ENCODE measurements at regions not wholly inside any gene's neighbourhood (a gene's known extent, or its start where the extent isn't known, plus 50 kb on each side); places are given as distances from the start of the nearest gene placed in this dataset.

DNA sequence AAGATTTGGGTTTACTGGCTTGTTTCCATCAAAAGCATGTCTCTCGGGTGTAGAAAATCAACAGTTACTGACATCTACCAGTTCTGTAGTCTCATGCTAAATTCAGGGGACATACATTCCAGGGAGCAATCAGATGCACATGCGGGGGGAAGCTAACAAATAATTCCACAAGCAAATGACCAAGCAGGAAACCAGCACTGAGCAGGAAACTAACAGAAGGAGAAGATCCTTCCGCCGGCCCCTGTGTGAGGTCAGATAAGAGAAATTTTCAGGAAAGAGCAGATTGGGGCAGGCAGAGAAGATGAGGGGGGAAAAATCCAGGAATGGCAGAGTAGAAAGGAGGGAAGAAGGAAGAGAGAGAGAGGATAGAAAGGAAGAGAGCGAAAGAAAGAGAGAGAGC, 127.6 kb upstream of the TMCC3 start:
- no peak for DNase-seq

DNA sequence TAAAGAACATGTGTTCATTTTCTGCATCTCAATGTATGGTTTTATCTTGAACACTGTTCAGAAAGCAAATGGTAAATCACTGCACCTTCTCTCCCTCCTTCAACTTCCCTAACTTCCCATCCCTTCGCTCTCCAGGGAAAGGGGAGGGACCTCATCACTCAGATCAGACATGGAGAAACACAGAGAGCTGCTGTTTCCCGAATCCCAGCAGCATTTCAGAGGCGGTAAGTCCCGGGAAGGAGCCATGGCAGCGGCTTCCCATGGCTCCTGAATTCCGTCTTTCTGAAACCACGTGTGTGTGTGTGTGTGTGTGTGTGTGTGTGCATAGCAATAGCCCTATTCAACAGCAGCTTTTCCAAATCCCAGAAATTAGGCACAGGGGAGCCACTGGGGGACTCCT, 125.4 kb upstream of the TMCC3 start:
- DNase-seq: no peak

DNA sequence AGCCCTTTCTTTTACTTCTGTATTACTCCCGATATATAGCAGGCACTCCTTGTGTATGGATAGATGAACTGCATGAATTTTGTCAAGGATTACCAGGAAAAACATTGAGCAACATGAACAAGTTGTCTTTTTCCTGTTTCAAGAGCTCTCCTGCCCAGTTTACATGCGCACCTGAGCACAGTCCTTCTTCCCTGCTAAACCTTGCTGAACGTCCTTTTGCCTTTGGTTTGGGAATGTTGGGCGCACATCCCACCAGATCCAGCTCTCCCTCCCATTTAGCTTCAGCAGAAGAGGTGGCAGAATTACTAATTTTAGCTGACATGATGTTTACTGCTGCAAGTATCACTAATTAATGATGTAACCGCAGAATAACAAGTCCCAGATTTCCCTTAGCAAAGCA, 121.4 kb upstream of the TMCC3 start:
- no peak for DNase-seq

DNA sequence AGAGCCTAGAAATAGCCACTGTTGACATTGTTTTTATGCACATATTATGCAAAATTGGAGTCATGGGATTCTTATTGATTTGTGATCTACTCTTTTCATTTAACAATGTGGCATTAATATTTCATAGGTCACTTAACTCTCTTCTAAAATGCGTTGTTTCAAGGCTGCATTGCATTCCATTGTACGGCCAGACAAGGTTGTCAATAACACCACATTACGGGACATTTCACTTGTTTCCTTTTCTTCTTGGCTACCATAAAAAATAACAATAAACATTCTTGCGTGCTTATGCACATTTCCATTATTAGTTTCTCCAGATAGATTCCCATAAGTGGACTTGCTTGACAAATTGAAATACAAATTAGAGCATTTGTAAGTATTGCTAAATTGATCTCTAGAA, 120.8 kb upstream of the TMCC3 start:
- no peak for DNase-seq

DNA sequence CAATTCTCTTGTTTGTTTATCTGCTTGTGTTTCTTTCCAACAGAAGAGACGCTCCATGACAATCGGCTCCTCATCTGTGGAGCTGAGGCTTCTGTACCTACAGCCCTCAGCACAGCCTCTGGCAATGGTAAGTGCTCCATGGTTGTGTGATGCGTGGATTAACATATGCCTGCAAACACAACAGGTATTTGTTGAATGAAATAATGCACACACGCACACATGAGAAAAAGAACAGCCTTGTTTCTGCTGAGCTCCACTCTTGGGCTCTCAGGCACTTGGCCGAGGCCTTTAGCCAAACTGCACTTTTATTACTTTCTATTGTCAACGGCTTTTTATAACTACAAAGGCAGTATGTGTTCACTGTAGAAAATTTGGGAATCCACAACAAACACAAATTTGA, 120.4 kb upstream of the TMCC3 start:
- DNase-seq: no peak

DNA sequence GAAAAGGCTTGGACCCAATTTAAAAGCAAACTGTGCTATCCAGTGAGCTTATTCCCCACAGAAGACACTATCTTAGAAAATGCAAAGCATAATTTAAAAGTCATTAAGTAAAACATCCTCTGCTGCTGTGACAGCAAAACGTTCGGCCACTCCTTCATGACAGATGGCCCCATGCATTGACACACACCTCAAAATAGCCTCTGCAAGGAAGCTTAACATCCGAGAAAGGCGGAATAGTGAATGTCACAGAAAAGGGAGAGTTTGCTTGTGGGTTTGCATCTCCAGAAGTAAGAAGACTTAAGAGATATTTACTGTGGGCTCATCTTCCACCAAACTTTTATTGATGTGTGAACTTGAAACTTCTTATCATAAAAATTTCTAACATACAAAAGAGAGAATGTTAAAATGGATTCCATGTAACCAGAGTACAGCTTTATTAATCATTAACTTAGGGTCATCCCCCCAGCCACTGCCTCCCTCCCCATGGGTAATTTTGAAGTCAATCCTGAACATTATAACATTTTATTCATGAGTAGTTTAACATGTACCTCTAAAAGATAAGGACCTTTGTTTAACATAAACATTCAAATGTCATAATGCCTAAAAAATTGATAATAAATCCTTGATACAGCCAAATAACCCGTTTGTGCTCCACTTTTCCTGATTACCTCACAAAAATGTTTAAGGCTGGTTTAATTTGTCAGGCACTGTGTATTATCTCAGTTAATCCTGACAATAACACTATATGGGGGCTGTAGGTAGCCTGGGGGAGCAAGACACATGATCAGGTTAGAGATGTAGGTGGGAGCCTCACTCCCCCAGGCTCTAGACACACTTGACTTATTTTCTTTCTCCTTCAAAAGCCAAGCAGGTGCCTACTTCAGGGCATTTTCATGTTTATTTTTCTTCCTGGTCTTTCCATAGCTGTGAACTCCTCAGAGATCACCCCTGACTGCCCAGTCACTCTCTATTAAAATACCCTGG, 119.7 kb upstream of the TMCC3 start:
- DNase-seq: no peak

DNA sequence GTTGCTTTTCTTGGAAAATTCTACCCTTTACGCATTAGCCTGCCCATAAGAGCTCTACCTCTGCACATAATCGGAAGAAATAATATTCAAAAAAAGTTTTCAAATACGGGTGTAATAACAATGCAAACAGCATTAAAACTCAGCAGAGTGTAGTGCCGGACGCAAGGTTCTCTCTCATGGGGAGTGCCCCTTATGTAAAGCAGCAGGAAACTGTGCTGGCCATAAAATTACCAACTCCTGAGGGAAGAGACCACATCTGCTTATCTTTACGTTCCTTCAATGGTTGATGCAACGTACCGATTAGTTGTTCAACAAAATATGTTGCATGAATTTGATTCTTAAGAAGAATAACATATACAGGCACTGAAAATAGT, 118.7 kb upstream of the TMCC3 start:
- DNase-seq: no peak

DNA sequence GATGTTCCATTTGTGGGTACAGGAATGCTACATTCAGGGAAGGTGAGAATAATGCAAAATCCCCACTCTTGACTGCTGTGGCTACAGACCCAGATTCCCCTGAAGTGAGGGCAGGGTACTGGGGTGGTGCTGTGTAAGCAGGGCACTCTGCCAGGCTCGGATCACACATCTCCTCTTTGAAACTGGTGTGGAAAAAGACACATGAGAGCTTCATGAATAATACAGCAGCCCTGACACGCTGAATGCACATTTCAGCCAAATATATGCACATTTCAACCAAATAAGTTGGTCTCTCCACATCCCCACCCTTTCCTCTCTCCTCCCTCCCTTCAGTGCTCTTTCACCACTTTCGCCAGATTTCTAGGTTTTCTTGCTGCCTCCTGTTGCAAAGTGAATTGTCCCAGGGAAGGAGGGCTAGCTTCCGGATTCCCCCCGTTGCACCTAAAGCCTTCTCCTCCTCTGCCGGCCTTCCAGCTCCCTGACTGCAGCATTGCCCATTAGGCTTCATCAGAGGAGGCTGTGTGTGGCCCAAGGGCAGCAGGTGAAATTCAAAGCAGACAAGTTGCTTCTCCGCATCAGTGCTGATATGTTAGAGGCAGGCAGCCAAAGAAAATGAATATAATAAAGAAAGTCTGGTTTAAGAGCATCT, 118.2 kb upstream of the TMCC3 start:
- no peak for DNase-seq

DNA sequence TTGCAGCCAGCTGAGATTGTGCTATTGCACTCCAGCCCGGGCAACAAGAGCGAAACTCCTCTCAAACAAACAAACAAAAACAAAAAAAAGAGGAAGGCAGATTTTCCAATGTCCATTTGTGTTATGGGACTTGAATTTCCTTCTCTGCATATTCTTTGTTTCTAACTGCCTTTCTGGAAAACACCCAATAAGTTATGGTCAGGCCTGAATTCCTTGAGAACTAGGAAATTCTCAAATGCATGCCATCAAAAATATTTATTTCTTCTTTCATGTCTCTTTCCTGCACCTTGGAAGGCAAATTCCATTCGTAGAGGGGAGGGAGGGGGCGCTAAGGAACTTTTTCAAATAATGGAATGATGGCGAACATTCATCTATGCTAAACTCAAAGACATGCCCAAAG, 117.6 kb upstream of the TMCC3 start:
- DNase-seq: no peak

DNA sequence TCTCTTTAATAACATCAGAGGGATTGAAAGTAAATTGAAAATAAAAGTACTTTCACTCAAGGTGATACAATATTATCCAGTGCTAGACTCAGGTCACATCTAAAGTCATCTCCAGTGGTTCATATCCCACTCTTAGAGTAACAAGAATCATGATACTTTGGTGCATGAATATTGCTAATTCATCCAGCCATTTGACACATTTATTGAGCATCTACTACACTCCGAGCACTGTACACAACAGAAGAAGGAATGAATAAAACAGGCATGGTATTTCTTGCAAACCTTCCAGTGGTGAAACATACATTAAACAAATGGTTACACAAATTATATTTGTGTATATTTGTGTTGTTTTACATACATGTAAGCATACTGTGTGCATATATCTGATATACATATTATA, 116.0 kb upstream of the TMCC3 start:
- DNase-seq: no peak

DNA sequence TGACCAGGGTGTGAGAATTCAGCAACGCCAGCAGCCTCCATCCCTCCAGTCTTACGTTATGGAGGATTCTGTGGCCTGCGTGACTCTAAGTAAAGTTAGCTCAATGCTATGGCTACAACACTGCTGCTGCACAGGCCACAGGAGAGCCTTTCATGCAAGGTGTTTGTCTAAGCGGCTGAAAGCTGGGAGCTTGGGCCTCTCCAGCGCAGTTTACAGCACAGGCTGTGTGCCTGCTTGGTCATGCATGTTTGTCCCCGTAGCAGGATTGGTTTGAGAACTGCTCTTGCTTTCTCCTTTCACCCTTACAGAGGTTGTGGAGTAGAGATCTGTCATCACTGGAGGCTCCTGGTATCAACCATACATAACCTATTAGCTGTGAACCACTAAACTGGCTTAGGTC, 113.1 kb upstream of the TMCC3 start:
- DNase-seq: no peak

DNA sequence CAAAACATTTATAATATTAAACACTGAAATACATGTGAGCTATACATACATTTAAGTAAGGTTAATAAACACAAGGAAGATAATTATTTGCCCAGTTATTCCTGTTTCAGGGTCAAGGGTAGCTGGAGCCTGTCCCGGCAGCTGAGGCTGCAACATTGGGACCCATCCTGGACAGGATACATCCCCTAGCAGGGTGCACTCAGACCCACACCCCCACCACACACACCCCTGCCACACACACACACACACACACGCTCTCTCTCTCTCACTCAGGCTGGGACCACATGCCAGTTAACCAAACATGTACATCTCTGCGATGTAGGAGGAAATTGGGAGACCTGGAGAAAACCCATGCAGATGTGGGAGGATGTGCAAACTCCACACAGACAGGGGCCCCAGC, 112.6 kb upstream of the TMCC3 start:
- no peak for DNase-seq

DNA sequence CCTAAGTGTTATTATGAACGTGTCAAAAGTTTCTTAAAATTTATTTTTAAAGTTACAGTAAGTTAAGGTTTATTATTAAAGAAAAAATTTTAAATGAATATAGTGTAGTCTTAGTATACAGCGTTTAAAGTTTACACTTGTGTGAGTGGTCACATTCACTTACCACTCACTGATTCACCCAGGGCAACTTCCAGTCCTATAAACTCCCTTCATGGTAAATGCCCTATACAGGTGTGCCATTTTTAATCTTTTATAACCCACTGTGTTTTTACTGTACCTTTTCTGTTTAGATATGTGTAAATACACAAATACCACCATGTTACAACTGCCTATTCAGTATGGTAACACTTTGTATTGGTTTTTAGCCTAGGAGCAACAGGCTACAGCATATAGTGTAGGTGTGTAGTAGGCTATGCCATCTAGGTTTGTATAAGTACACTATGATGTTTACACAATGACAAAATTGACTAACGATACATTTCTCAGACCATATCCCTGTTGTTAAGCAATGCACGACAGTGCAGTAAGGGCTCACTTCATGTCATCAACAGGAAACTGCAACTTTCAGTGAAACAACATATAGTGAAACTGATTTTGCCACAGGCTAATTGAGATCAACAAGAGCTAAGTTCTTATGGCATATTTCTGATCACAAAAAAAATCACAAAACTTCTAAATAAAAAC, 112.0 kb upstream of the TMCC3 start:
- peak; percentile 26 for DNase-seq

DNA sequence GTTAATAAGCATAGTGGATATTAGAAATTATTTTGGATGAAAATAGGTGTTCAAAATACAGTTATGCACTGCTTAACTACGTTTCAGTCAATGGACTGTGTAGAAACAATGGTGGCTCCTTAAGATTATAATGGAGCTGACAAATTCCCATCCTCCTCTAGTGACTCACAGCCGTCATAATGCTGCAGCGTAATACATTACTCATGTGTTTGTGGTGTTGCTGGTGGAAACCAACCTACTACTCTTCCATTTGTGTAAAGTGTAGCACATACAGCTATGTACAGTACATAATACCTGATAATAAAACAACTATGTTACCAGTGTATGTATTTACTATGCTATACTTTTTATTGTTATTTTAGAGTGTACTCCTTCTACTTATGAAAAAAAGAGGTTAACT, 111.2 kb upstream of the TMCC3 start:
- DNase-seq: no peak

DNA sequence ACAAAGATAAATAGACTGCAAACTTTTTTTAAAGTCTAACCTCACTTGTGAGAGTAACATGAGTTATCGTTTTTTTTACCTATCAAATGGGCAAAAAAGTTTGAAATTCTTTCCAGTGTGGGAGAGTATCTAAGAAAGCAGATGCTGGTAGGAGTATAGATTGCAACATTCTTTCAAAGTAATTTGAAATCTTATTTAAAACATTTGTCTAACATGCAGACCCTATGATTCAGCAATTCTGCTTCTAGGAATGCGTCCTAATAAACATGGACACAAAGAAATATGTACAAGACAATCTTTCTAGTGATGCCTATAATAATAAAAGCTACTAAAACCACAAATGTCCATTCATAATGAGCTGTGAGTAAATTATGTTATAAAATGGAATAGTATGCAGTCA, 110.4 kb upstream of the TMCC3 start:
- DNase-seq: no peak

DNA sequence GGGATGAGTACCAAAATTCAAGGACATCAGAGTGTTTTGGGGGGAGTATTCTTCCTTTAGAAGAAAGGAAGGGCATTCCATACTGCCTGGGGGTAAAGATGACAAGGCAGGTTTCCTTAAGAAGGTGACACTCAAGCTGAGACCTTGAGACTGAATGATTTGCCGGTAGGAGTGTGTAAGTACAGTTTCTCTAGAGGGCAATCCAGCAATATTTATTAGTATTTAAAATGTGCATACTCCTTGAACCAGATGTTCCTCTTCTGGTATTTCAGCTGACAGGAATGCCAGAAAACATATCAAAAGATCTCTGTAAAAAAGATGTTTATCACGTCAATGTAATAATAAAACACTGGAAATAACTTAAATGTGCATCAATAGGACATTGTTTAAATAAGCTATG, 106.4 kb upstream of the TMCC3 start:
- no peak for DNase-seq

DNA sequence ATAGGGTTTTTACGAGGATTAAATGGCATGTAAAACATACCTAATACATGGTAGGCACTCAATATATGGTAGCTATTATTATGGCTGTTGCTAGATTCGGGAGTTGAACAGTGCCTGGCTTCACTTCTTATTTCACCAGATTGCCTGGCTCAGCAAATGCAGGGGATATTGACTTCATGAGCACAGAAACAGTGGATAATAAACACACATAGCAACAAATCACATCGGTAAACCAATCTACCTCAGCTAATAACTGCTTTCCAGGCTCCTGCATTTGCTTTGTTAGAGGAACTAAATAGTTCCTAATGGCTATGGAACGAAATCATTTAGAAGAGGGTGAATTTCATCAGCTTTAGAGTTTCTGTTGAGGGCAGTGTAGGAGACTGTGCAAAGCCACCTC, 105.2 kb upstream of the TMCC3 start:
- DNase-seq: no peak

DNA sequence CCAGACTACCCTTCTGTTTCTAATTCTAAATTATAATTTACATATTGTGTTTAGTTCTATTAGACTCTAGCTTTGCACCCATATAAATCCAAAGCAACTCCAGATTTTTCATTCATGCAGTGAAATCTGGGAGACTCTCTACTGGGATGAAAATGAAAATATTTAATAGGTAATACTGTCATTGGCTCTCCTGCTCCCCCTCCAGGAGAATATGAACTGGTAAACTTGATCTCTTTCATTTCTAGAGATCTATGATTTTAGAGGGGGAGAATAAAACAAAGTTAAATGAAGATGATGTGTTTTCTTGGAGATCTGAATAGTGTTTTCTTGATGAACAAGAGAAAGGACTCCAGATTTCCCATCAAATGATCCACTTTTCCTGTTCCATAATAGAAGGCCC, 104.3 kb upstream of the TMCC3 start:
- no peak for DNase-seq

DNA sequence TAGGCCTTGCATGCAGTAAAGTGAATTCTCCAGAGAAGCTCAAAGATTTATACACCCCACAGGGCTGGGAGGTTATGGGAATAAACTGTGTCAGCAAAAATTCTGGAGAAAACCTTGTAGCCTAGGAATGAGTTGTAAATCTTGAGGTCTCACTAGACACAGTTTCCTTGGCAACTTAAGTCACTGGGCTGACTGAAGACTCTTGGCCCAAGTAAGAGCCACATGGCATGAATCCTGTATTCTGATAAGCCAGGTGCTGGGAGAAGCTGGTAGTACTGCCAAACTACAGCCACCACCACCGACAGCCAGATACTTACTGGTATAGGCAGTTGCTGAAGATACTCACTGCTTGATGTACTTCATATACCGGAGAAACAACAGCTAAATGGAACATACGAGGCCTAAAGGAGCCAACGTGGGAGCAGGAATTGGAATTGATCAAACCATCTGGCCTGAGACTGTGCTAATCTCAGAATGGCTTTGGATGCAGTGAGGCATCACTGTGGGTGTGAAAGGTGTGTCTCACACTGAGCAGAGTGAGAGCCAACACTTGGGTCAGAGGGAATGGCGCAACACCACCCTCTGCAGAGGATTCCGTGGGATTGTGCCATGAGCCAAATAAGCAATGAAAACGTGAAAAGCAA, 102.8 kb upstream of the TMCC3 start:
- DNase-seq: no peak

DNA sequence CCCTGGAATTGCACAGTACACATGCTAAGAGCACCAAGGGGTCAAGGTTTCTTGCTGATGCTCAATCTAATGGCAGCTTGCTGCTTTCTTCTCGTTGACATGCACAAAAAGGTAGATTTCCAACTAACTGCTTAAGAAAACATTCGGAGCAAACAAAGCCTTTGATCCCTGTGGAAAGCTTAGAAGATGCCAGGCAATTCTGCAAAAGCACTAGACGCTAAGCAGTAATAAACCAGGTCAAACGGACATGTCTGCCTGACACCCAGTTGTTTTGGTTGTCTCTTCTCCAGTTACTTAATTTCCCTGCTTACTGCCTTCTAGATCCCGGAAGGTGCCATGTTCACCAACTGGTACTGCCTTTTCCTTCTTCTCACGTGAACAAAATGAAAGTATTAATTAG, 100.5 kb upstream of the TMCC3 start:
- DNase-seq: no peak

DNA sequence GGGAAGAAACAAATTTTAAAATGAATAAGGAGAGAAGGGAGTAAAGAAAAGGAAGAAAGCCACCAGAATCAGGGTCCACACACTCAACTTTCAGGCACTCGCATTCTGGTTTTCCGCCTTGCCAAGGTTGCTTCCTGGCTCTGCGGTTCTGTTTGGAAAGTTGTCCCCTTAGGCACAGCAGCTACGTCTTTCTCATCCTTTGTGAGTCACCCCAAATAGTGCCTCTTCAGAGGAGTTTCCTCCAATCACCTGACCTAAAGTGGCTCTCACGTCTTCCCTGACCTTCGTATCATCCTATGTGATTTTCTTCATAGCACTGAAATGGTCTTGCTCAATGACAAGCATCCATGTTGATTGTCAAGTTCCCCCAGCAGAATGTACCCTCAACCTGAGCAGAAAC, 99.5 kb upstream of the TMCC3 start:
- no peak for DNase-seq

DNA sequence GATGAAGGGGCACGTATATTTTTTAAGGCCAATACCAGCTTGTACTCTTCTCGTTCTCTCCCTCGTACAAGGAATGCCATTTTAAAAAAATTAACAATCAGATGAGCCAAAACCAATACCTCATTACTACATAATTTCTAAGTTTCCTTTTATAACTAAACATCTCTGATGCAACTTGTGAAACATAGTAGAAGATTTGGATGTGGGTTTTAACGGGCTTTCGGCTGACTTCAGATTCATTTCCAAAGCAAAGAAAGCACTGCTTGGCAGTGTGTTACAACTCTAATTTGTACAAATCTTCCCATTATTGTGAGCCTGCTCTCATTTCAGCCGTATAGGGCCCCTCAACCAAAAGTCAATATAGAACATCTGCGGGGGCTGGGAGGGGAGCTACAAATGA, 99.1 kb upstream of the TMCC3 start:
- DNase-seq: no peak

DNA sequence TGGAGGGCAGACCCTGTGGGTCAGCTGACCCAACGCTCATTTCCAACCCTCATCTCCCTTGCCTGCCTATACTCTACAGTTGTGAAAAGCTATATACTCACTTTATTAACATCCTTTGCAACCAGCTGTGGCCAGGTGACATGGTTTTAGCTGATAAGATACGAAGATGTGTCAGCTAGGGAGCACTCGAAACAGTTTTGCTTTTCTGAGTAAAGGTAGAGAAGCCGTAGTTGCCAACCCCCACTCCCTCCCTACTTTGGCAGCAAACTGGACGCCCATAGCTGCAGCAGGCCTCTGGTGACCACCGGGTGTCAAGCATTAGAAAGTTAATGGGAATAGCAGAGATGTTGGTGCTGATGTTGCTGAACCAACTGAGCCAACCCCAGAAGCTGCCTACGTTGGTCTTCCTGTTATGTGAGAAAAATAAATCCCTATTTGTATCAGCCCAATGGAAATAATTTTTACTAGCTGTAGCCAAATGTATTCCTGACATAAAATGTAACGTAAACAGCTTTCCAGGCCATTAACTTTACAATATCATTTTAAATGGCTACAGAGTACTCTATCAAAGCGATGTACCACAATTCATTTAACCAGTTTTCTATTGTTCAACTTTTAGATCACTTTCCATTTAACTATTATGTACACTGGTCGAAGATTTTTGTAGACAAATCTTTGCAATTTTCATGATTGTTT, 98.5 kb upstream of the TMCC3 start:
- DNase-seq: no peak
